ENCODE measurements at regions not wholly inside any gene's neighbourhood (a gene's known extent, or its start where the extent isn't known, plus 50 kb on each side); places are given as distances from the start of the nearest gene placed in this dataset.

DNA sequence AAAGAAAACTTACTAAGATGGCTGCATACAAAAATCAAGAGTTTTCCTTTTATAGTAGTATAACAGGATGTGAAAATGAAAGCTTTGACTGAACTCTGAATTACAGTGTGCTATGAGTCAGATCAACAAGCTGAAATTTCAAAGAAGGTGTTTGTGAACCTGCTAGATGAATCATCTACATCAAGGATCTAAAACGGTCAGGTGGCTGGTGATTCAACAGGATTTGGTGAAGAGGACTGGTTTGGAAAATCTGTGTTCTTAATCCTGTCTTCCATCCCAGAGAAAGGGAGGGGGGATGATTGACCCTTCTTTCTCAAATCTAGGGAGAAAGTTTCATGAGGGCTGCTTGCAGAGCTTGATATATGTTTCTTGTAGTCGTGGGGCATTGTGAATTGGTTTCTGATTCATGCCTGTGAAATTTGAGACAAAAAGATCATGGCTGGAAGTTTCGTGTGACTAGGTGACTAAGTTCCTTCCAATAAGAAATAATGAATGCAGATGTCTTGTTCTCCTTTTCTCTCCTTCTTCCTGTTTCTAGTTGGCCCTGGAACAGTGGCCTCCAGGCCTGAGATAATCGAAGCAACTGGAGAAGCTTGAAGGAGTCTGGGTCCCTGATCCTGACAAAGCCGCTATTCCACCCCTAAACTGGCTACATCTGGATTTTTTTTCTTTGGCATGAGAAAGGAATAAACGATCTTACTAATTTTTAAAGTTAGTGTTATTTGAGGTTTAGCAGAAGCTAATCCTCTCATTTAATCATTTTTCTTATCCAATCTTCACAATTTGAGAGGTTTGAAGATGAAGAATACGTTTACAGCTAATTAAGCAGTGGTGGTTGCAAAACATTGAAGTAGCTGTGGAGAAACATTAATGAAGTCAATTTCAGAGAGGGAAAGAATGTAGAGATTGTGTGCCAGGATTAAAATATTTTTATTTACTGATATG is 67.2 kb downstream of the MRPS30 start:
- TF ChIP-seq, protein P1, sequence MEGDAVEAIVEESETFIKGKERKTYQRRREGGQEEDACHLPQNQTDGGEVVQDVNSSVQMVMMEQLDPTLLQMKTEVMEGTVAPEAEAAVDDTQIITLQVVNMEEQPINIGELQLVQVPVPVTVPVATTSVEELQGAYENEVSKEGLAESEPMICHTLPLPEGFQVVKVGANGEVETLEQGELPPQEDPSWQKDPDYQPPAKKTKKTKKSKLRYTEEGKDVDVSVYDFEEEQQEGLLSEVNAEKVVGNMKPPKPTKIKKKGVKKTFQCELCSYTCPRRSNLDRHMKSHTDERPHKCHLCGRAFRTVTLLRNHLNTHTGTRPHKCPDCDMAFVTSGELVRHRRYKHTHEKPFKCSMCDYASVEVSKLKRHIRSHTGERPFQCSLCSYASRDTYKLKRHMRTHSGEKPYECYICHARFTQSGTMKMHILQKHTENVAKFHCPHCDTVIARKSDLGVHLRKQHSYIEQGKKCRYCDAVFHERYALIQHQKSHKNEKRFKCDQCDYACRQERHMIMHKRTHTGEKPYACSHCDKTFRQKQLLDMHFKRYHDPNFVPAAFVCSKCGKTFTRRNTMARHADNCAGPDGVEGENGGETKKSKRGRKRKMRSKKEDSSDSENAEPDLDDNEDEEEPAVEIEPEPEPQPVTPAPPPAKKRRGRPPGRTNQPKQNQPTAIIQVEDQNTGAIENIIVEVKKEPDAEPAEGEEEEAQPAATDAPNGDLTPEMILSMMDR (IDR thresholded peaks at IDR 0.05; ENCODE audit: insufficient read depth, low read depth, low read length), result no peak
- TF ChIP-seq EZH2 (IDR thresholded peaks at IDR 0.05; ENCODE audit: insufficient read depth, low read length), result no peak

Measured in astrocyte (in vitro differentiated cells and primary cell).